ENCODE measurements at regions not wholly inside any gene's neighbourhood (a gene's known extent, or its start where the extent isn't known, plus 50 kb on each side); places are given as distances from the start of the nearest gene placed in this dataset.

DNA sequence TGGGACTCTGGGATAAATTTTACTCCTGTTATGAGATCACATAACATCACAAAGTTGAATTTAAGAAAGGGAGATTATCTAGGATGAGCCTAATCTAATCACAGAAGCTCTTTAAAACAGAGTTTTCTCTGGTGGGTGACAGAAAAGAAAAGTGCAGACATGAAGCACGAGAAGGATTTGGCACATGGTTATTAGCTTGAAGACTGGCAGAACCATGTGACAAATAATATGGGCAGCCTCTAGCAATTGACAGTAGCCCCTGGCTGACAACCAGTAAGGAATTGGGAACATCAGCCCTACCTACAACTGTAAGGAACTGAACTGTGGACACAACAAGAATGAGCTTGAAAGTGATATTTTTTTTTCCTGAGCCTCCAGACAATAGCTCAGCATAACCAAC, 243.1 kb downstream of the HTR1A start:
- H3K27me3 Mint-ChIP-seq (ENCODE audit: low read depth in 3 of 3) = no peaks in the 10 kb centered on the region
- no peaks in the 10 kb centered on the region for H3K79me2 ChIP-seq (ENCODE audit: insufficient read depth, low read length)
- WGBS (ENCODE audit: insufficient coverage) = 80% methylated on average over 1 of the region's 1 CpG
- H2AFZ ChIP-seq (ENCODE audit: insufficient read depth, low read depth, low read length, poor library complexity, severe bottlenecking) = no peak overlapping the region
- DNase-seq = no peak
- no peaks in the 10 kb centered on the region for H3K36me3 ChIP-seq (replicated peaks in 1 of 2; ENCODE audit: control insufficient read depth in 1 of 2, insufficient read depth in 2 of 2, low read length in 2 of 2)
- intact Hi-C loops (cut with micrococcal nuclease) = no loop called here
- H3K27ac ChIP-seq (ENCODE audit: low read depth in 1 of 2, low read length in 2 of 2) = no peak overlapping the region
- H4K20me1 ChIP-seq (ENCODE audit: insufficient read depth, low read length) = no peaks in the 10 kb centered on the region
- H3K4me3 ChIP-seq (replicated peaks in 1 of 3; ENCODE audit: low read depth in 2 of 3, low read length in 3 of 3) = no peak overlapping the region
- H3K4me2 ChIP-seq (replicated peaks; ENCODE audit: extremely low read depth, low read length, poor library complexity, severe bottlenecking) = no peak overlapping the region
- peaks cover 5 to 7% of the 10 kb centered on the region in 2 donors for H3K9me3 ChIP-seq (replicated peaks in 1 of 2; ENCODE audit: control insufficient read depth in 1 of 2, insufficient read depth in 1 of 2, low read length in 2 of 2)
- H3K27me3 ChIP-seq (ENCODE audit: control insufficient read depth in 2 of 2, insufficient read depth in 2 of 2, low read length in 2 of 2) = no peaks in the 10 kb centered on the region
- no peaks in the 10 kb centered on the region for H3K4me1 Mint-ChIP-seq
- peaks cover 0 to 6% (median 3%) of the 10 kb centered on the region in 7 donors for H3K9me3 Mint-ChIP-seq
- H3K36me3 Mint-ChIP-seq = no peaks in the 10 kb centered on the region
- no peaks in the 10 kb centered on the region for H3K4me1 ChIP-seq (ENCODE audit: control insufficient read depth in 1 of 2, insufficient read depth in 2 of 2, low read length in 2 of 2)
- H3K4me3 Mint-ChIP-seq = no peak overlapping the region
- H3K27ac Mint-ChIP-seq = no peak overlapping the region
- TF ChIP-seq, protein P1, sequence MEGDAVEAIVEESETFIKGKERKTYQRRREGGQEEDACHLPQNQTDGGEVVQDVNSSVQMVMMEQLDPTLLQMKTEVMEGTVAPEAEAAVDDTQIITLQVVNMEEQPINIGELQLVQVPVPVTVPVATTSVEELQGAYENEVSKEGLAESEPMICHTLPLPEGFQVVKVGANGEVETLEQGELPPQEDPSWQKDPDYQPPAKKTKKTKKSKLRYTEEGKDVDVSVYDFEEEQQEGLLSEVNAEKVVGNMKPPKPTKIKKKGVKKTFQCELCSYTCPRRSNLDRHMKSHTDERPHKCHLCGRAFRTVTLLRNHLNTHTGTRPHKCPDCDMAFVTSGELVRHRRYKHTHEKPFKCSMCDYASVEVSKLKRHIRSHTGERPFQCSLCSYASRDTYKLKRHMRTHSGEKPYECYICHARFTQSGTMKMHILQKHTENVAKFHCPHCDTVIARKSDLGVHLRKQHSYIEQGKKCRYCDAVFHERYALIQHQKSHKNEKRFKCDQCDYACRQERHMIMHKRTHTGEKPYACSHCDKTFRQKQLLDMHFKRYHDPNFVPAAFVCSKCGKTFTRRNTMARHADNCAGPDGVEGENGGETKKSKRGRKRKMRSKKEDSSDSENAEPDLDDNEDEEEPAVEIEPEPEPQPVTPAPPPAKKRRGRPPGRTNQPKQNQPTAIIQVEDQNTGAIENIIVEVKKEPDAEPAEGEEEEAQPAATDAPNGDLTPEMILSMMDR (IDR thresholded peaks at IDR 0.05) = no peak
- no peak overlapping the region for H3K9ac ChIP-seq (ENCODE audit: insufficient read depth, low read length, poor library complexity, severe bottlenecking)

DNA sequence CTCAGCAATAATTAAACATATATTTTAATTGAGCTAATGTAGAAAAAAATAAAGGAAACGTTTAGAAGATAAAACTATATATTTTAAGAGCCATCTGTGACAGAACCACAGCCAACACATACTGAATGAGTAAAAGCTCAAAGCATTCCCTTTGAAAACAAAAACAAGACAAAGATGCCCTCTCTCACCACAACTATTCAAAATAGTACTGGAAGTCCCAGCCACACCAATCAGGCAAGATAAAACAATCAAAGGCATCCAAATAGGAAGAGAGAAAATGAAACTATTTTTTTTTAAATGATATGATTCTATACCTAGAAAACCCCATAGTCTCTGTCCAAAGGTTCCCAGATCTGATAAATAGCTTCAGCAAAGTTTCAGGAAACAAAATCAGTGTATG, 262.0 kb downstream of the HTR1A start:
- Mint-ChIP-seq H3K27me3 (ENCODE audit: low read depth in 3 of 3) (no peaks in the 10 kb centered on the region), H3K36me3 (no peaks in the 10 kb centered on the region), H3K4me3 (no peak overlapping the region), H3K4me1 (no peaks in the 10 kb centered on the region), H3K27ac (no peak overlapping the region), H3K9me3 (peaks cover 0 to 4% (median 0%) of the 10 kb centered on the region in 7 donors)
- Histone ChIP-seq H3K4me2 (replicated peaks; ENCODE audit: extremely low read depth, low read length, poor library complexity, severe bottlenecking) (no peak overlapping the region), H3K9ac (ENCODE audit: insufficient read depth, low read length, poor library complexity, severe bottlenecking) (no peak overlapping the region), H3K36me3 (replicated peaks in 1 of 2; ENCODE audit: control insufficient read depth in 1 of 2, insufficient read depth in 2 of 2, low read length in 2 of 2) (no peaks in the 10 kb centered on the region), H3K27me3 (ENCODE audit: control insufficient read depth in 2 of 2, insufficient read depth in 2 of 2, low read length in 2 of 2) (no peaks in the 10 kb centered on the region), H3K9me3 (replicated peaks in 1 of 2; ENCODE audit: control insufficient read depth in 1 of 2, insufficient read depth in 1 of 2, low read length in 2 of 2) (peaks cover 4 to 8% of the 10 kb centered on the region in 2 donors), H2AFZ (ENCODE audit: insufficient read depth, low read depth, low read length, poor library complexity, severe bottlenecking) (no peak overlapping the region), H4K20me1 (ENCODE audit: insufficient read depth, low read length) (no peaks in the 10 kb centered on the region), H3K4me3 (replicated peaks in 1 of 3; ENCODE audit: low read depth in 2 of 3, low read length in 3 of 3) (no peak overlapping the region), H3K79me2 (ENCODE audit: insufficient read depth, low read length) (no peaks in the 10 kb centered on the region), H3K4me1 (ENCODE audit: control insufficient read depth in 1 of 2, insufficient read depth in 2 of 2, low read length in 2 of 2) (no peaks in the 10 kb centered on the region), H3K27ac (ENCODE audit: low read depth in 1 of 2, low read length in 2 of 2) (no peak overlapping the region)
- no CpG with 5 or more reads among the region's 1 CpG for WGBS (ENCODE audit: insufficient coverage)
- TF ChIP-seq, protein P1 (IDR thresholded peaks at IDR 0.05) = no peak
- no peak for DNase-seq
- intact Hi-C loops (cut with micrococcal nuclease) = no loop called here

Data from CD14-positive monocyte (primary cell).